ENCODE measurements at regions not wholly inside any gene's neighbourhood (a gene's known extent, or its start where the extent isn't known, plus 50 kb on each side); places are given as distances from the start of the nearest gene placed in this dataset.
A peak's percentile ranks its signal among the peaks of the same experiment; 100 is the strongest.

GRCh38 chr2:18731666-18732065 lies 142.3 kb upstream of the NT5C1B start:
- no peak for ATAC-seq (ENCODE audit: low FRiP score in 2 of 2)
- H3K4me3 ChIP-seq, result no peak overlapping the region

DNA sequence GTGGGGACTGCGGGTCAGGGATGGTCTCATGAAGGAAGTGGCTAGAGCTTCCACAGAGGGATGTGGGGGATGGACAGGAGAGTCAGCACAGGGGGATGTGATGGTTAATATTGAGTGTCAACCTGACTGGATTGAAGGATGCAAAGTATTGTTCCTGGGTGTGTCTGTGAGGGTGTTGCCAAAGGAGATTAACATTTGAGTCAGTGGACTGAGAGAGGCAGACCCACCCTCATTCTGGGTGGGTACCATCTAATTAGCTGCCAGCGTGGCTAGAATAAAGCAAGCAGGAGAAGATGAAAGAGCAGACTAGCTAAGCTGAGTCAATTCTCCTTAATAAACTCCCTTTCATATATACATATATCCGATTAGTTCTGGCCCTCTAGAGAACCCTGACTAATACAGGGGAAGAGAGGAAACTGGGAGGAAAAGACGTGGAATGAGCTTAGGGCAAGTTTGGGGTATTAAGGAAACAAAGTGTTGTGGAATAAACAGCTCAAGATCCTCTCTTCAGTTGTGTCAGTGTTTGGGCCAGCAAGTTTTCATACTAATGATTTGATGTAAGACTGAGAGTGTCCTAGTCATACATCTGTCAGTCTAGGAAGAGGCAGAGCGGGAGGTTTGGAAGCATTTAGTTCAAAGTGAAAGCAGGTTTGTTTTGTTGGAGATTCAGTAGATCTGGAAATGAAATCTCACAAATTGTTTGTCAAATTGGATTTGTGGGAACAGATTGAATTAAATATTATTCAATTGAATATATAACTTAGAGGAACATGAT lies 135.2 kb upstream of the NT5C1B start:
- no peaks in the 10 kb centered on the region for H3K9me3 ChIP-seq
- 82 to 84% methylated on average over 5 of the region's 5 CpGs for WGBS, 2 donors
- H3K27me3 ChIP-seq, result no peaks in the 10 kb centered on the region
- no peak for TF ChIP-seq EP300 (IDR thresholded peaks at IDR 0.05)
- no peak for TF ChIP-seq POLR2AphosphoS5 (IDR thresholded peaks at IDR 0.05)
- no peaks in the 10 kb centered on the region for H3K4me1 ChIP-seq
- no peak for DNase-seq
- no peak overlapping the region for H3K27ac ChIP-seq
- H3K36me3 ChIP-seq, result no peaks in the 10 kb centered on the region
- no peak for ATAC-seq (ENCODE audit: low FRiP score in 2 of 2)
- H3K4me3 ChIP-seq, result no peak overlapping the region

More at GRCh38 chr2:18731666-18732065, 142.3 kb upstream of the NT5C1B start:
- no peak for TF ChIP-seq POLR2AphosphoS5 (IDR thresholded peaks at IDR 0.05)
- no peak for TF ChIP-seq POLR2A (IDR thresholded peaks at IDR 0.05)
- no peak for TF ChIP-seq EP300 (IDR thresholded peaks at IDR 0.05)
- TF ChIP-seq, protein P1, sequence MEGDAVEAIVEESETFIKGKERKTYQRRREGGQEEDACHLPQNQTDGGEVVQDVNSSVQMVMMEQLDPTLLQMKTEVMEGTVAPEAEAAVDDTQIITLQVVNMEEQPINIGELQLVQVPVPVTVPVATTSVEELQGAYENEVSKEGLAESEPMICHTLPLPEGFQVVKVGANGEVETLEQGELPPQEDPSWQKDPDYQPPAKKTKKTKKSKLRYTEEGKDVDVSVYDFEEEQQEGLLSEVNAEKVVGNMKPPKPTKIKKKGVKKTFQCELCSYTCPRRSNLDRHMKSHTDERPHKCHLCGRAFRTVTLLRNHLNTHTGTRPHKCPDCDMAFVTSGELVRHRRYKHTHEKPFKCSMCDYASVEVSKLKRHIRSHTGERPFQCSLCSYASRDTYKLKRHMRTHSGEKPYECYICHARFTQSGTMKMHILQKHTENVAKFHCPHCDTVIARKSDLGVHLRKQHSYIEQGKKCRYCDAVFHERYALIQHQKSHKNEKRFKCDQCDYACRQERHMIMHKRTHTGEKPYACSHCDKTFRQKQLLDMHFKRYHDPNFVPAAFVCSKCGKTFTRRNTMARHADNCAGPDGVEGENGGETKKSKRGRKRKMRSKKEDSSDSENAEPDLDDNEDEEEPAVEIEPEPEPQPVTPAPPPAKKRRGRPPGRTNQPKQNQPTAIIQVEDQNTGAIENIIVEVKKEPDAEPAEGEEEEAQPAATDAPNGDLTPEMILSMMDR (IDR thresholded peaks at IDR 0.05), result no peak
- Histone ChIP-seq H3K27me3 (no peaks in the 10 kb centered on the region), H3K27ac (no peak overlapping the region), H3K9me3 (no peaks in the 10 kb centered on the region), H3K4me1 (no peaks in the 10 kb centered on the region), H3K36me3 (no peaks in the 10 kb centered on the region)
- no peak for DNase-seq
- 96 to 98% methylated on average over 2 of the region's 2 CpGs for WGBS, 2 donors

DNA sequence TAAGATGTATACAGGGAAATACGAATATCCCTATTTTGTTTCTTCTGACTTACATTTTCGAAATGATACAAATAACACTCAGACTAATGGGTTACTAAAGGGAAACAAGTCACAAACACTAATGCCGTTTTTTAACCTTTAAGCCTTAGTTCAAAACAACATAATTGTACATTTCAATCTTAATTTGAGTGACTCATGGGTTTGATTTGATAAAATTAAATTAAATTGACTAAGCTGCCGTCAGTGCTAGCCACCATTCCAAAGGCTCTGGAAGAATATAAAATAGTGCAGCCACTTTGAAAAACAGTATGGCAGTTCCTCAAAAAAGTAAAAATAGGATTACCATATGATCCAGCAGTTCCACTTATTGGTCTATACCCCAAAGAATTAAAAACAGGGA lies 133.8 kb upstream of the NT5C1B start:
- ATAC-seq (ENCODE audit: low FRiP score in 2 of 2) (no peak), DNase-seq (no peak)
- no peaks in the 10 kb centered on the region for H3K9me3 ChIP-seq
- H3K36me3 ChIP-seq, result no peaks in the 10 kb centered on the region
- WGBS, 2 donors, result 89 to 92% methylated on average over 4 of the region's 4 CpGs
- TF ChIP-seq EP300 (IDR thresholded peaks at IDR 0.05) (no peak), POLR2AphosphoS5 (IDR thresholded peaks at IDR 0.05) (no peak), POLR2A (IDR thresholded peaks at IDR 0.05) (no peak)
- TF ChIP-seq, protein P1 (IDR thresholded peaks at IDR 0.05), result no peak
- H3K27ac ChIP-seq, result no peak overlapping the region
- H3K4me1 ChIP-seq, result no peaks in the 10 kb centered on the region
- no peak overlapping the region for H3K4me3 ChIP-seq
- no peaks in the 10 kb centered on the region for H3K27me3 ChIP-seq

GRCh38 chr2:18722101-18722500 lies 132.7 kb upstream of the NT5C1B start:
- Histone ChIP-seq H3K9me3 (no peaks in the 10 kb centered on the region), H3K27me3 (no peaks in the 10 kb centered on the region), H3K4me1 (no peaks in the 10 kb centered on the region), H3K4me3 (no peak overlapping the region), H3K27ac (no peak overlapping the region), H3K36me3 (no peaks in the 10 kb centered on the region)
- DNase-seq (no peak), ATAC-seq (ENCODE audit: low FRiP score in 2 of 2) (no peak)
- TF ChIP-seq EP300 (IDR thresholded peaks at IDR 0.05) (no peak), POLR2A (IDR thresholded peaks at IDR 0.05) (no peak), POLR2AphosphoS5 (IDR thresholded peaks at IDR 0.05) (no peak)
- TF ChIP-seq, protein P1 (IDR thresholded peaks at IDR 0.05), result no peak
- WGBS, 2 donors, result 80 to 82% methylated on average over 2 of the region's 2 CpGs

DNA sequence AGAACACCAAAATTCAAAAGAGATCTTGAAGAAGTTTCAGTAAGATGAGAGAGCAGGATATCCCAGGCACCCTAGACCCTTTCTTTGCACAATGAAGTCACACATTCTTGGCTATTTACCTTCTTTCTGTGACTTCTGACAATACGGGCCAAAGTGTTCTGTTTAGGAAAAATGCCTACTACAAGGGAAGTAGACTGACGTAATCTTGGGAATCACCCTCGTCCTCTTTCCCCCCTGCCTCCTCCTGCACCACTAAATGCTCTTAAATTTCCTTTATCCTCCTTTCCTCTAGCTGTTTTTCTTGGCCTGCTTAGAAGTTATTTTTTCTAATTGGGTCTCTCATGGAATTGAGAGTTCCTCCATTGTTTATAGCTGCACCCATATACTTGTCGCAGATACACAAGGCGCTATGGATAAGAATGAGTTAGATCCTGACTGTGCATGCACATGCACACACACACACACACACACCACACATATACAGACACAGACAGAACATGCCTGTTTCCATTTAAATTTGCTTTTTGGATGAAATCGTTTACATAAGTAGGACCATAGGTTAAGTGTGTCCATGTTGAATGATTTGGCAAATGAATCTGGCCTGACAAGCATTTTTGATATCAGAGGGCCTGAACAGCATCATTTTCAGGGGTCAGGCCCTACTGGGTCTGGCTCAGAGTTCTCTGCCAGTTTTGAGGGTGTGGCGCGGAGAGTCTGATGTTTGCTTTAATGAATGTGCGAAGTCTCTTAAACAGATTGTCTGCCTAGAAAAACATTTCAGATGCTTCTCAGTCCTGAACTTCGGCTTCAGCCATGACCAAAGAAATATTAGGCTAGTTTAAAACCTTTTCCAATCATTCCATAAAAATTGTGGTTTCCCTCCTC lies 131.9 kb upstream of the NT5C1B start:
- DNase-seq, result no peak
- TF ChIP-seq EP300 (IDR thresholded peaks at IDR 0.05) (no peak), POLR2AphosphoS5 (IDR thresholded peaks at IDR 0.05) (no peak), POLR2A (IDR thresholded peaks at IDR 0.05) (no peak)
- TF ChIP-seq, protein P1 (IDR thresholded peaks at IDR 0.05), result no peak
- ATAC-seq (ENCODE audit: low FRiP score in 2 of 2), result peak in 1 of 2 donors; percentile 50

More for the DNA sequence above, 131.9 kb upstream of the NT5C1B start:
- Histone ChIP-seq H3K27ac (no peak overlapping the region), H3K4me3 (no peak overlapping the region), H3K4me1 (no peaks in the 10 kb centered on the region), H3K27me3 (no peaks in the 10 kb centered on the region), H3K36me3 (no peaks in the 10 kb centered on the region), H3K9me3 (no peaks in the 10 kb centered on the region)
- WGBS, 2 donors, result 76 to 80% methylated on average over 10 of the region's 10 CpGs

Data from upper lobe of left lung (tissue), 6 donors.